Caki2 (cell line): ENCODE measurements at regions not wholly inside any gene's neighbourhood (a gene's known extent, or its start where the extent isn't known, plus 50 kb on each side); places are given as distances from the start of the nearest gene placed in this dataset.
A peak's percentile ranks its signal among the peaks of the same experiment; 100 is the strongest.

Source experiments
- DNase-seq: peaks from one replicate; pipeline ENCODE4 v3.0.0-alpha.2; 2015; ENCODE audit warnings: low read depth
- in situ Hi-C: cut with HindIII; loops from 2 replicates; pipeline ENCODE4 v1.10.0; 2016; ENCODE audit warnings: low sequenced_read_pairs, low pct_unique_long_range_greater_than_20kb, mixed read lengths

- in situ Hi-C loops: no loop called here
- no peak for DNase-seq
Measured at GRCh38 chr6:108734271-108734922, 113.8 kb upstream of the ARMC2 start.

- in situ Hi-C loops: no loop called here
- DNase-seq: peak; percentile 31
Measured at GRCh38 chr6:108735310-108736001, 112.8 kb upstream of the ARMC2 start.

GRCh38 chr6:108736002-108736361 is 112.2 kb upstream of the ARMC2 start:
- in situ Hi-C loops: no loop called here
- no peak for DNase-seq

GRCh38 chr6:108736832-108737231 is 111.4 kb upstream of the ARMC2 start:
- in situ Hi-C loops: no loop called here
- DNase-seq: peak; percentile 59

- in situ Hi-C loops: no loop called here
- peak; percentile 68 for DNase-seq
Measured at GRCh38 chr6:108737594-108738546, 110.4 kb upstream of the ARMC2 start.

- DNase-seq: no peak
- in situ Hi-C loops: no loop called here
Measured at GRCh38 chr6:108738684-108739416, 109.4 kb upstream of the ARMC2 start.

DNA sequence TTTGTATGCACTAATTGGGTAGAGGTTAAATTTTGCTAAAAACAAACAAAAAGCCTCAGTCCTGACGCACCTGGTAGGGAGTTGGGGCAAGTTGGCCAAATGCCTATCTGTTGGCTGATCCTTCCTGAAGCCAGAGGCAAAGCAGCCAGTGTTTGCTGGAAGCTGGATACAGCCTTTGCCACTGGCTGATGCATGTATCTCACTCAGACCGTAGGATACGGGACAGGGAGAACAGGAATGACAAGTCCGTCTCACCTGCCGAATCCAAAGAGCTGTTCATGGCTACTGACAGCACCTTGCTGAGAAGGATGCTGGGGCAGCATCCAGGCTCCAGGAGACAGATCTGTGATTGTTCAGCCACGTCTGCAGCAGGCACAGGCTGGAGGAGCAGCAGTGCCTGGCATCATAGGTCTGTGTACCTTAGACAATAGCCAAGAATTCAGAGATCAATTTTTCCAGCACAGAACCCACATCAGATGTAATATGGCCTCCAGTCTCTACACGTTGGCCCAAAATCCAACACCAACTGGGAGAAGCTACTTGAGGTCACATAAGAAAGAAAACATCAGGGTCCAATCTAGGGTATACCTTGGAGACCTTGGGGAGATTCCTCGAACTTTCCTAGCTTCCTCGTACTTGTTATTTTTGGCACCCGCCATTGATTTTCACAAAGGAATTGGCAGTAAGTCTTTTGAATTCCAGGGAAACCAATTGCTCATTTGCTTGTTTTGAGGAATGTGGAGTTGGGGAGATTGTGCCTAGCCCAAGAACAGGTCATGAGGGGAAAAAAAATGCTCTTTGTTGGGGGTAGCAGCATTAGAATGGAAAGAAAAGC is 108.5 kb upstream of the ARMC2 start:
- in situ Hi-C loops: no loop called here

GRCh38 chr6:108741331-108741989 is 106.8 kb upstream of the ARMC2 start:
- no peak for DNase-seq
- in situ Hi-C loops: no loop called here

More for the DNA sequence above, 108.5 kb upstream of the ARMC2 start:
- peak; percentile 29 for DNase-seq

GRCh38 chr6:108742041-108742440 is 106.2 kb upstream of the ARMC2 start:
- peak; percentile 6 for DNase-seq
- in situ Hi-C loops: no loop called here

- DNase-seq: no peak
- in situ Hi-C loops: no loop called here
Measured at GRCh38 chr6:108744244-108744972, 103.8 kb upstream of the ARMC2 start.

DNA sequence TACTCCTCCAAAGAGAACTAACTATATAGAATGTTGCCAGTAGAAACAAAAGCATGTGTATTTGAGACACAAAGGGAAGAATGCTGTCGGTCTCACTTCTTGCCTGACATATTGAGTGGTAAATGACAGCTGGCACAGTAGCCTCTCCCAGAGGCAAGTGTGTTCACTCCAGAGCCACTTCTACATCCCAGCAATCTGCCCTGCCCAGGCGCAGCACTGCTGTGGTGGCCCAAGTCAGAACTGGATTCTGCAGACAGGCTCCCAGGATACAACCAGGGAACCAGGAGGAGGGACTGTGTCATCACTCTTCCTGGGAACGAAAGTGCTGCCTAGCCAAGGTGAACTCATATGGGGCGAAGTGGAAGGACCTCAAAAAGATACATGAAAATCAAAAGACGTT is 103.2 kb upstream of the ARMC2 start:
- in situ Hi-C loops: no loop called here
- DNase-seq: no peak

- in situ Hi-C loops: no loop called here
- DNase-seq: no peak
Measured at GRCh38 chr6:108745664-108746336, 102.4 kb upstream of the ARMC2 start.

DNA sequence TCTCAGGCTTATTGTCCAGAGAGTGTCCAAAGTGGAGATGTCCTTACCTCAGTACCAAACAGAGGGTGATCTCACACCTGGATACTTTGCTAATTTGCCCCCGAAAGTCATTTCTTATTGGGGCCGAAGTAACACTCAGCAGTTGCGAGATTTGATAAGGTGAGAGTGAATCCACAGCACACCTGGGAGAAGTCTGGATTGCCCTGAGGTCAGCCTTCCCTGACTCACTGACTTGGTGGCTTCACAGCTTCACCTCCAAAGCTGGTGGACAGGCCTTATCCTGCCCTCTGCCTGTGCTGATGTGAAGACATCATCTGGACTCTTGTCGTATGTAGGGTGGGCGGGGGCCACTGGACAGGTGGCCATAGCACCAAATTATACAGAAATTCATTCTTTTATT is 101.9 kb upstream of the ARMC2 start:
- DNase-seq: no peak
- in situ Hi-C loops: no loop called here

- DNase-seq: no peak
- in situ Hi-C loops: no loop called here
Measured at GRCh38 chr6:108746836-108747575, 101.2 kb upstream of the ARMC2 start.

DNA sequence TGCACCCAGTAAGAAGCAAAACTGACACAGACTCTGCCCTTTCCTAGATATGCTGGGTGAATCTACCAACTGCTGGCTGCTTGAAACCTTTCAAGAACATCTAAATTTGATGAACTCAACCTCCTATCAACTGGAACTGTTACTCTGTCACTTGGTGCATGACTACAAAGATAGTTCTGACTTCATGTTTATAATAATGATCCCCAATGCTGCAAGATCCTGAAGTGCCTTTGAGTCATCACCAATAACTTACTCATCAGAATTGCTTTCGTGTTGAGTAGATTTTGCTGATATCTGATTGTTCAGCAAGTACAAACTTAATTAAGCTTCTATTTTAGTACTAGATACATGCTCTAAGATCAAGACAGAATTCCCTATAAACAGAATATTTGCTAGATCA is 100.2 kb upstream of the ARMC2 start:
- in situ Hi-C loops: no loop called here
- no peak for DNase-seq
